MM.1S (cell line): ENCODE measurements at regions not wholly inside any gene's neighbourhood (a gene's known extent, or its start where the extent isn't known, plus 50 kb on each side); places are given as distances from the start of the nearest gene placed in this dataset.

Experiments used
- CTCF ChIP-seq: fragments of 300-600 bp; sonication (generic); IDR thresholded peaks from 2 replicates; pipeline ENCODE4 v1.5.1; 2016; ENCODE audit warnings: antibody characterized with exemption, low read length, mixed read lengths
- EZH2phosphoT487 ChIP-seq: fragments of 300-600 bp; sonication (generic); IDR thresholded peaks from 2 replicates; pipeline ENCODE4 v1.6.1; 2018; ENCODE audit warnings: antibody characterized with exemption, low read length

GRCh38 chr1:163747261-163747660, 425.5 kb downstream of the NUF2 start:
- TF ChIP-seq CTCF (no peak), EZH2phosphoT487 (no peak)
